DOHH2 (cell line): ENCODE measurements at regions not wholly inside any gene's neighbourhood (a gene's known extent, or its start where the extent isn't known, plus 50 kb on each side); places are given as distances from the start of the nearest gene placed in this dataset.

Source experiments
- H3F3A ChIP-seq: fragments of 200-600 bp; sonication (generic), shearing (Covaris generic); 2 replicates; pipeline ENCODE4 v1.6.0; 2016; ENCODE audit warnings: antibody characterized with exemption, mild to moderate bottlenecking; ENCODE audit not compliant: control insufficient read depth, insufficient read depth
- H3K27ac ChIP-seq: fragments of 200-600 bp; sonication (generic); 2 replicates; pipeline ENCODE4 v1.5.1; 2014; ENCODE audit warnings: low read depth, mild to moderate bottlenecking, low read length, moderate library complexity
- H3K27me3 ChIP-seq: fragments of 200-600 bp; sonication (generic); 2 replicates; pipeline ENCODE4 v1.6.1; 2014; ENCODE audit warnings: mild to moderate bottlenecking, low read length, mixed read lengths; ENCODE audit not compliant: control insufficient read depth
- H3K36me3 ChIP-seq: fragments of 200-600 bp; sonication (generic); 2 replicates; pipeline ENCODE4 v1.6.1; 2014; ENCODE audit warnings: mild to moderate bottlenecking, low read length, moderate library complexity, mixed read lengths; ENCODE audit not compliant: control insufficient read depth
- H3K4me1 ChIP-seq: fragments of 200-600 bp; sonication (generic); 2 replicates; pipeline ENCODE4 v1.6.1; 2014; ENCODE audit warnings: mild to moderate bottlenecking, low read length, mixed read lengths; ENCODE audit not compliant: control insufficient read depth
- H3K4me2 ChIP-seq: fragments of 200-600 bp; sonication (generic); 2 replicates; pipeline ENCODE4 v1.6.0; 2014; ENCODE audit warnings: mild to moderate bottlenecking, low read length, moderate library complexity
- H3K4me3 ChIP-seq: fragments of 200-600 bp; sonication (generic); 2 replicates; pipeline ENCODE4 v1.5.1; 2014; ENCODE audit warnings: mild to moderate bottlenecking, low read length, mixed read lengths
- H3K79me2 ChIP-seq: fragments of 200-600 bp; sonication (generic); 2 replicates; pipeline ENCODE4 v1.6.1; 2014; ENCODE audit warnings: mild to moderate bottlenecking, low read length, mixed read lengths; ENCODE audit not compliant: control insufficient read depth
- H3K9me2 ChIP-seq: fragments of 200-600 bp; sonication (generic); replicated peaks from 2 replicates; pipeline ENCODE4 v1.6.1; 2014; ENCODE audit warnings: mild to moderate bottlenecking, low read length, mixed read lengths; ENCODE audit not compliant: control insufficient read depth
- H3K9me3 ChIP-seq: fragments of 200-600 bp; sonication (generic); 2 replicates; pipeline ENCODE4 v1.6.1; 2014; ENCODE audit warnings: antibody characterized with exemption, low read length, mixed read lengths; ENCODE audit not compliant: control insufficient read depth, insufficient read depth
- H4K20me1 ChIP-seq: fragments of 200-600 bp; sonication (generic); 2 replicates; pipeline ENCODE4 v1.6.0; 2014; ENCODE audit warnings: low read depth, mild to moderate bottlenecking, antibody characterized with exemption, low read length, moderate library complexity; ENCODE audit not compliant: control insufficient read depth, insufficient read depth
- EZH2phosphoT487 ChIP-seq: fragments of 200-600 bp; sonication (generic); IDR thresholded peaks from 2 replicates; pipeline ENCODE4 v1.6.1; 2017; ENCODE audit warnings: borderline replicate concordance, mild to moderate bottlenecking, antibody characterized with exemption, low read length, moderate library complexity, mixed read lengths
- TF ChIP-seq, protein P1 (sequence below): fragments of 200-600 bp; sonication (generic); IDR thresholded peaks from one replicate; pipeline ENCODE4 v1.5.1; 2014; ENCODE audit warnings: antibody characterized with exemption, mild to moderate bottlenecking, low read depth, low read length; ENCODE audit not compliant: poor library complexity, severe bottlenecking

DNA sequence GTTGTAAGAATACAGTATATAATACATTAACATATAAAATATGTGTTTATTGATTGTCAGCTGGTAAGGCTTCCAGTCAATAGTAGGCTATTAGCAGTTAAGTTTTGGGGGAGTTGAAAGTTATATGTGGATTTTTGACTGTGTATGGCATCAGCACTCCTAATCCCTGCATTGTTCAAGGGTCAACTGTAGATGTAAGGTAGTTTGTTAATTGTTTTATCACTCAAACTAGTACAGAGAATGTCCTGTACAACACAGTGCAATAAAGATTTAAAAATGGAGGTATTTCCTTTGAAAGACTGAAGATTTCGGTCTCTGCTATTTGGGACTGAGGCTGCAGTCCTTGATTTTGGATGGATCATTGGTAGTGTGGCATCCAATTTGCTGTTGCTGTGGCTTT lies 484.4 kb downstream of the KDM4C start:
- Histone ChIP-seq H3K27ac (no peak overlapping the region), H3K4me1 (no peaks in the 10 kb centered on the region), H3K4me2 (no peak overlapping the region), H3K4me3 (no peak overlapping the region), H3F3A (no peaks in the 10 kb centered on the region), H3K27me3 (no peaks in the 10 kb centered on the region), H3K36me3 (no peaks in the 10 kb centered on the region), H3K9me3 (no peaks in the 10 kb centered on the region), H3K79me2 (no peaks in the 10 kb centered on the region), H4K20me1 (no peaks in the 10 kb centered on the region), H3K9me2 (no peaks in the 10 kb centered on the region)
- TF ChIP-seq, protein P1, sequence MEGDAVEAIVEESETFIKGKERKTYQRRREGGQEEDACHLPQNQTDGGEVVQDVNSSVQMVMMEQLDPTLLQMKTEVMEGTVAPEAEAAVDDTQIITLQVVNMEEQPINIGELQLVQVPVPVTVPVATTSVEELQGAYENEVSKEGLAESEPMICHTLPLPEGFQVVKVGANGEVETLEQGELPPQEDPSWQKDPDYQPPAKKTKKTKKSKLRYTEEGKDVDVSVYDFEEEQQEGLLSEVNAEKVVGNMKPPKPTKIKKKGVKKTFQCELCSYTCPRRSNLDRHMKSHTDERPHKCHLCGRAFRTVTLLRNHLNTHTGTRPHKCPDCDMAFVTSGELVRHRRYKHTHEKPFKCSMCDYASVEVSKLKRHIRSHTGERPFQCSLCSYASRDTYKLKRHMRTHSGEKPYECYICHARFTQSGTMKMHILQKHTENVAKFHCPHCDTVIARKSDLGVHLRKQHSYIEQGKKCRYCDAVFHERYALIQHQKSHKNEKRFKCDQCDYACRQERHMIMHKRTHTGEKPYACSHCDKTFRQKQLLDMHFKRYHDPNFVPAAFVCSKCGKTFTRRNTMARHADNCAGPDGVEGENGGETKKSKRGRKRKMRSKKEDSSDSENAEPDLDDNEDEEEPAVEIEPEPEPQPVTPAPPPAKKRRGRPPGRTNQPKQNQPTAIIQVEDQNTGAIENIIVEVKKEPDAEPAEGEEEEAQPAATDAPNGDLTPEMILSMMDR: no peak
- TF ChIP-seq EZH2phosphoT487: no peak

- no peaks in the 10 kb centered on the region for H3K9me2 ChIP-seq
- H3K36me3 ChIP-seq: no peaks in the 10 kb centered on the region
- H3K27ac ChIP-seq: no peak overlapping the region
- no peak overlapping the region for H3K4me3 ChIP-seq
- no peaks in the 10 kb centered on the region for H3K9me3 ChIP-seq
- no peaks in the 10 kb centered on the region for H3F3A ChIP-seq
- no peak for TF ChIP-seq EZH2phosphoT487
- TF ChIP-seq, protein P1: no peak
- no peaks in the 10 kb centered on the region for H4K20me1 ChIP-seq
- H3K79me2 ChIP-seq: no peaks in the 10 kb centered on the region
- H3K4me2 ChIP-seq: no peak overlapping the region
- H3K4me1 ChIP-seq: no peaks in the 10 kb centered on the region
- no peaks in the 10 kb centered on the region for H3K27me3 ChIP-seq
Measured at GRCh38 chr9:7241694-7242093, 483.9 kb downstream of the KDM4C start.

- H3K4me2 ChIP-seq: no peak overlapping the region
- no peak overlapping the region for H3K4me3 ChIP-seq
- H3K79me2 ChIP-seq: no peaks in the 10 kb centered on the region
- no peaks in the 10 kb centered on the region for H3K36me3 ChIP-seq
- H3F3A ChIP-seq: no peaks in the 10 kb centered on the region
- H3K27ac ChIP-seq: no peak overlapping the region
- H3K9me2 ChIP-seq: no peaks in the 10 kb centered on the region
- TF ChIP-seq, protein P1: no peak
- TF ChIP-seq EZH2phosphoT487: no peak
- no peaks in the 10 kb centered on the region for H3K4me1 ChIP-seq
- H3K9me3 ChIP-seq: no peaks in the 10 kb centered on the region
- H4K20me1 ChIP-seq: no peaks in the 10 kb centered on the region
- no peaks in the 10 kb centered on the region for H3K27me3 ChIP-seq
Measured at GRCh38 chr9:7240569-7241311, 483.0 kb downstream of the KDM4C start.

DNA sequence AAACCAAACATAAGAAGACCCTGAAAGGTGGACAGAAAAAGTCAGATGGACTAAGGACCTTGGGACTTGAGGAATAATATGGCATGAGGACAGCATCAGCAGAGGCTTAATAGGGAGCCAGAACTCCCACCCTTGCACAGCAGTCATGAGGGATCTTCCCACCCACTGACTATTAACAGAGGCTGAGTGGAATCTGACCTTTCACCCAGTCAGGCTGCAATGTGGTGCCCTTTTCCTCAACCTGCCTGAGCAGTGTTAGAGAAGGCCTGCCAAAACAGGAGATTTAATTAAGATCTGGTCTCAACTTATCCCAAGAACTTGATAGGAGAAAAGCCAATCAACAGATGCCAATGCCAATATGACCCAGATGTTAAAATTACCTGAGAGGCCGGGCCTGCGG lies 481.9 kb downstream of the KDM4C start:
- Histone ChIP-seq H3K9me3 (no peaks in the 10 kb centered on the region), H3K27ac (no peak overlapping the region), H3K9me2 (no peaks in the 10 kb centered on the region), H3K4me3 (no peak overlapping the region), H3F3A (no peaks in the 10 kb centered on the region), H3K4me2 (no peak overlapping the region), H3K36me3 (no peaks in the 10 kb centered on the region), H3K4me1 (no peaks in the 10 kb centered on the region), H3K79me2 (no peaks in the 10 kb centered on the region), H4K20me1 (no peaks in the 10 kb centered on the region), H3K27me3 (no peaks in the 10 kb centered on the region)
- TF ChIP-seq, protein P1: no peak
- no peak for TF ChIP-seq EZH2phosphoT487
